ENCODE measurements at regions not wholly inside any gene's neighbourhood (a gene's known extent, or its start where the extent isn't known, plus 50 kb on each side); places are given as distances from the start of the nearest gene placed in this dataset.

DNA sequence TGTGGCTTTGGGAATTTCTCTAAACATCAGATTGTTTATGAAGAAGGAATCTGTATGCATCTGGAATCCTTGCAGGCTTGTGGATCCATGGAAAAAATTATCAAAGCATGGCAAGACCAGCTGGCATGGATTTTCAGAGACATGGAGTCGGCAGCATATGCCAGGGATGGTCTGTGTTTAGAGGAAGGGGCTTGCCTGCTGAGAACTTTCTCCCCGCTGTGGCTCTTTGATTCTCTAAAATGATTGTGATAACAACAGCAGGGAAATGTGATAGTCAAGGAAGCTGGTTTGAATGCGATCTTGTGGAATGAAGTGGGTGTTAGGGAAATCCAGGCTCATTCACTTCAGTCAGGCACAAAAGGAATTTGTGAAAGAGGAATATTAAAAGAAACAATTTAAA lies 245.7 kb upstream of the THRB start:
- Histone ChIP-seq H3K4me1 (ENCODE audit: insufficient read depth, low read length) (peaks cover 10% of the 10 kb centered on the region; the same call in 1 of the 2 replicates), H3K4me3 (ENCODE audit: low read length) (no peak overlapping the region), H3K36me3 (ENCODE audit: insufficient read depth, low read depth, low read length) (no peaks in the 10 kb centered on the region), H3K27me3 (ENCODE audit: insufficient read depth, low read length) (no peaks in the 10 kb centered on the region), H3K9me3 (ENCODE audit: insufficient read depth, low read depth, low read length) (no peaks in the 10 kb centered on the region), H3K9ac (ENCODE audit: low read depth, low read length) (no peak overlapping the region), H3K27ac (ENCODE audit: low read length) (no peak overlapping the region)

GRCh38 chr3:24741506-24741905 lies 246.9 kb upstream of the THRB start:
- H3K36me3 ChIP-seq (ENCODE audit: insufficient read depth, low read depth, low read length), result no peaks in the 10 kb centered on the region
- no peaks in the 10 kb centered on the region for H3K27me3 ChIP-seq (ENCODE audit: insufficient read depth, low read length)
- no peak overlapping the region for H3K4me3 ChIP-seq (ENCODE audit: low read length)
- H3K9me3 ChIP-seq (ENCODE audit: insufficient read depth, low read depth, low read length), result no peaks in the 10 kb centered on the region
- H3K4me1 ChIP-seq (ENCODE audit: insufficient read depth, low read length), result peaks cover 10% of the 10 kb centered on the region; the same call in 1 of the 2 replicates
- no peak overlapping the region for H3K9ac ChIP-seq (ENCODE audit: low read depth, low read length)
- no peak overlapping the region for H3K27ac ChIP-seq (ENCODE audit: low read length)

DNA sequence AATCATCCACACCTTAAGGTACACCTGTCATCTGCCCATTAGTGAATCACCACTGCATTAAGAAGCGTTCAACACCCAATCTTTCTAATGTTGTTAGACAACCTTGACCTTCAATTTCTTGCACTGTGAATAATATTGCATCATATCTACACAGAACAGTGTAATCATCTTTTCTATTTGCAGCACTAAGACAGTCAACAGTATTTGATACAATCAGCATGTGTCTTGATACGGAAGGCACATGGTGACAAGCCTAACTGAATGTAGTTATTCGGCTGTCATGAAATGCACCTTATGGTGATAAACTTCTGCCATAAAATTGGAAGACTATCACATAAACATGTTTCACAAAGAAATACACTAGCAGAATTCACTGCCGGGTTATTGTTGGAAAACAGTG lies 253.9 kb upstream of the THRB start:
- no peak overlapping the region for H3K27ac ChIP-seq (ENCODE audit: low read length)
- no peaks in the 10 kb centered on the region for H3K4me1 ChIP-seq (ENCODE audit: insufficient read depth, low read length)
- H3K9me3 ChIP-seq (ENCODE audit: insufficient read depth, low read depth, low read length), result no peaks in the 10 kb centered on the region
- no peak overlapping the region for H3K9ac ChIP-seq (ENCODE audit: low read depth, low read length)
- H3K36me3 ChIP-seq (ENCODE audit: insufficient read depth, low read depth, low read length), result no peaks in the 10 kb centered on the region
- no peaks in the 10 kb centered on the region for H3K27me3 ChIP-seq (ENCODE audit: insufficient read depth, low read length)
- no peak overlapping the region for H3K4me3 ChIP-seq (ENCODE audit: low read length)

- no peak overlapping the region for H3K27ac ChIP-seq (ENCODE audit: low read length)
- no peaks in the 10 kb centered on the region for H3K27me3 ChIP-seq (ENCODE audit: insufficient read depth, low read length)
- H3K4me1 ChIP-seq (ENCODE audit: insufficient read depth, low read length), result no peaks in the 10 kb centered on the region
- H3K9me3 ChIP-seq (ENCODE audit: insufficient read depth, low read depth, low read length), result no peaks in the 10 kb centered on the region
- no peaks in the 10 kb centered on the region for H3K36me3 ChIP-seq (ENCODE audit: insufficient read depth, low read depth, low read length)
- no peak overlapping the region for H3K9ac ChIP-seq (ENCODE audit: low read depth, low read length)
- no peak overlapping the region for H3K4me3 ChIP-seq (ENCODE audit: low read length)
Observed at GRCh38 chr3:24751020-24751419, 256.4 kb upstream of the THRB start.

GRCh38 chr3:24756101-24756888 lies 261.6 kb upstream of the THRB start:
- Histone ChIP-seq H3K27me3 (ENCODE audit: insufficient read depth, low read length) (no peaks in the 10 kb centered on the region), H3K27ac (ENCODE audit: low read length) (no peak overlapping the region), H3K4me1 (ENCODE audit: insufficient read depth, low read length) (no peaks in the 10 kb centered on the region), H3K36me3 (ENCODE audit: insufficient read depth, low read depth, low read length) (no peaks in the 10 kb centered on the region), H3K4me3 (ENCODE audit: low read length) (no peak overlapping the region), H3K9me3 (ENCODE audit: insufficient read depth, low read depth, low read length) (no peaks in the 10 kb centered on the region), H3K9ac (ENCODE audit: low read depth, low read length) (no peak overlapping the region)

DNA sequence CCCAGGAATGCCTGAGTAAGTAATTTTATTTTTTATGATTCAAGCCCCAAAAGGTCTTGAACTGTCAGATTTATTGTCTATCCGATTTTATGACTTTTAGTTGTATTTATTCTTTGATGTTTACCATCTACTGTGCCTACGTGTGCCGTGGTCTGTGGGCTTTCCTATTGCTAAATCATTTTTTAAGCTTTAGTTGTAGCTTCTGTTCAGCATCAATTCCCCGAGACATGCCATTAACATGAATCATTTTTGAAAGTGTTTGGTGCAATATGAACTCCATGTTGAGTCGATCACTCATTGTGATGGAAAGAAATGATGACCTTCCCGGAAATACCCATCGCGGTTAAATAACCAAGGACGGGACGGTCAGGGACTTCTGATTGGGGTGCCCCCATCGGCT lies 268.7 kb upstream of the THRB start:
- Histone ChIP-seq H3K27ac (ENCODE audit: low read length) (no peak overlapping the region), H3K4me3 (ENCODE audit: low read length) (no peak overlapping the region), H3K27me3 (ENCODE audit: insufficient read depth, low read length) (no peaks in the 10 kb centered on the region), H3K9me3 (ENCODE audit: insufficient read depth, low read depth, low read length) (no peaks in the 10 kb centered on the region), H3K4me1 (ENCODE audit: insufficient read depth, low read length) (no peaks in the 10 kb centered on the region), H3K9ac (ENCODE audit: low read depth, low read length) (no peak overlapping the region), H3K36me3 (ENCODE audit: insufficient read depth, low read depth, low read length) (no peaks in the 10 kb centered on the region)

DNA sequence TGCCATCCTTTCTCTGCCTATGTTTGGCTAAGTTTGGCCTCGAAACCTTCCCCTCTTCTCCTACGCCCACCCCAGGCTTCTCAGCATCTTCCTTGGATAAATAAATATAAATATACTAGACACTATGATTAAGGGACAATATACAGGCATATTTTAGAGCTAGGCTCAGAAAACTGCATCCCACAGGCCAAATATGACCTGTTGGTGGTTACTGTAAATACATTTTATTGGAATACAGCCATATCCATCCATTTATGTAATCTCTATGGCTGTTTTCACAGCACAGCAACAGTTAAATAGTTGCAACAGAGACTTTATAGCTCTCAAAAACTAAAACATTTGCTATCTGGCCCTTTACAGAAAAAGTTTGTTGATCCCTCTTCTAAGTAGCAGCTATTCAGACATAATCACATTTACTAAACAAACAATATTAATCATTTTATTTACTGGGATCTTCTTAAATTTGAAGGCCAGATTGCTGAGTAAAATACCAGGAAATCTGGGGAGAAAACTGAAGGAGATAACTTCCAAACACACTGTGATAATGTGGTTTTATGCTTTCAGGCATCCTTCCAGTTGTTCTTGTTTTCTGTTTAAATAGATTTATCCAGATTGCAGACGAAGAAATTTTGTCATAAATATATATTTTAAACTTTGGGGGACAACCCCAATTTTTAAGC lies 269.7 kb upstream of the THRB start:
- no peaks in the 10 kb centered on the region for H3K9me3 ChIP-seq (ENCODE audit: insufficient read depth, low read depth, low read length)
- no peaks in the 10 kb centered on the region for H3K36me3 ChIP-seq (ENCODE audit: insufficient read depth, low read depth, low read length)
- H3K4me3 ChIP-seq (ENCODE audit: low read length), result no peak overlapping the region
- H3K9ac ChIP-seq (ENCODE audit: low read depth, low read length), result no peak overlapping the region
- no peak overlapping the region for H3K27ac ChIP-seq (ENCODE audit: low read length)
- no peaks in the 10 kb centered on the region for H3K27me3 ChIP-seq (ENCODE audit: insufficient read depth, low read length)
- H3K4me1 ChIP-seq (ENCODE audit: insufficient read depth, low read length), result no peaks in the 10 kb centered on the region

DNA sequence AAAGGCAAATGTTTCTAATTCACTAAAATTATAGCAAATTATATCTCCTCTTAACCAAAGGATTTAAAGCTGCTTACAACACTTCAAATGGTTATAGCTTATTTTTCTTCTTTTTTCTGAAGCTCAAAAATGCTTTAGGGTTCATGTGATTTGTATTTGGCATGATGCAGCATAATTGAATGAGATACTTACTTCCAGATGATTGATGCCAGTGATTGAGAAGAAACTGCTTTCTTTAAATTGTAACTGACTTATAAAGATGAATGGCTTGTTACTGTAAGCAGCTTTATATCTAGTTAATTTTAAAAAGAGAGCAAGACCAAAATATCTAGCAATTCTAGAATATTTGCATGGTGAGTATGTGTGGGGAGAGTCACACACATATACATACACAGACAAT lies 270.7 kb upstream of the THRB start:
- Histone ChIP-seq H3K4me3 (ENCODE audit: low read length) (no peak overlapping the region), H3K27ac (ENCODE audit: low read length) (no peak overlapping the region), H3K36me3 (ENCODE audit: insufficient read depth, low read depth, low read length) (no peaks in the 10 kb centered on the region), H3K4me1 (ENCODE audit: insufficient read depth, low read length) (no peaks in the 10 kb centered on the region), H3K9ac (ENCODE audit: low read depth, low read length) (no peak overlapping the region), H3K27me3 (ENCODE audit: insufficient read depth, low read length) (no peaks in the 10 kb centered on the region), H3K9me3 (ENCODE audit: insufficient read depth, low read depth, low read length) (no peaks in the 10 kb centered on the region)

DNA sequence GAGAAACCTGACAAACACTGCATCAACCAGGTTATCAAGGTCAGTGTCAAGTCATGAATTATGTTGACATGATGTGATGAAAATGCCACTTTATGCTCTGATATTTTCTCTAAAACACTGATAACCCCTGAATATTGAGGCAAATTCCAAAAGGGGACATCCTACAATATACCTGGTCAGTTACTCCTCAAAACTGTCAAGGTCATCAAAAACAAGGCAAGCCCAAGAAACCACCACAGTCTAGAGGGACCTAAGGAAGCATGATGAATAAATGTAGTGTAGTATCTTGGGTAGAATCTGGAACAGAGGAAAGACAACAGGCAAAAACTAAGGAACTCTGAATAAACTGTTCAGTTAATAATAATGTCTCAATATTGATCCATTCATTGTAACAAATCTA lies 275.3 kb upstream of the THRB start:
- Histone ChIP-seq H3K4me1 (ENCODE audit: insufficient read depth, low read length) (no peaks in the 10 kb centered on the region), H3K9me3 (ENCODE audit: insufficient read depth, low read depth, low read length) (no peaks in the 10 kb centered on the region), H3K27me3 (ENCODE audit: insufficient read depth, low read length) (no peaks in the 10 kb centered on the region), H3K27ac (ENCODE audit: low read length) (no peak overlapping the region), H3K36me3 (ENCODE audit: insufficient read depth, low read depth, low read length) (no peaks in the 10 kb centered on the region), H3K4me3 (ENCODE audit: low read length) (no peak overlapping the region), H3K9ac (ENCODE audit: low read depth, low read length) (no peak overlapping the region)

- no peaks in the 10 kb centered on the region for H3K4me1 ChIP-seq (ENCODE audit: insufficient read depth, low read length)
- H3K4me3 ChIP-seq (ENCODE audit: low read length), result no peak overlapping the region
- no peaks in the 10 kb centered on the region for H3K36me3 ChIP-seq (ENCODE audit: insufficient read depth, low read depth, low read length)
- no peaks in the 10 kb centered on the region for H3K27me3 ChIP-seq (ENCODE audit: insufficient read depth, low read length)
- H3K9ac ChIP-seq (ENCODE audit: low read depth, low read length), result no peak overlapping the region
- H3K9me3 ChIP-seq (ENCODE audit: insufficient read depth, low read depth, low read length), result no peaks in the 10 kb centered on the region; the same call in 1 of the 2 replicates
- H3K27ac ChIP-seq (ENCODE audit: low read length), result no peak overlapping the region
Observed at GRCh38 chr3:24773798-24774197, 279.1 kb upstream of the THRB start.

- peaks cover 30% of the 10 kb centered on the region for H3K9me3 ChIP-seq (ENCODE audit: insufficient read depth, low read depth, low read length)
- no peaks in the 10 kb centered on the region for H3K36me3 ChIP-seq (ENCODE audit: insufficient read depth, low read depth, low read length)
- no peak overlapping the region for H3K9ac ChIP-seq (ENCODE audit: low read depth, low read length)
- no peak overlapping the region for H3K27ac ChIP-seq (ENCODE audit: low read length)
- H3K27me3 ChIP-seq (ENCODE audit: insufficient read depth, low read length), result no peaks in the 10 kb centered on the region
- H3K4me3 ChIP-seq (ENCODE audit: low read length), result no peak overlapping the region
- no peaks in the 10 kb centered on the region for H3K4me1 ChIP-seq (ENCODE audit: insufficient read depth, low read length)
Observed at GRCh38 chr3:24780991-24781390, 286.3 kb upstream of the THRB start.

DNA sequence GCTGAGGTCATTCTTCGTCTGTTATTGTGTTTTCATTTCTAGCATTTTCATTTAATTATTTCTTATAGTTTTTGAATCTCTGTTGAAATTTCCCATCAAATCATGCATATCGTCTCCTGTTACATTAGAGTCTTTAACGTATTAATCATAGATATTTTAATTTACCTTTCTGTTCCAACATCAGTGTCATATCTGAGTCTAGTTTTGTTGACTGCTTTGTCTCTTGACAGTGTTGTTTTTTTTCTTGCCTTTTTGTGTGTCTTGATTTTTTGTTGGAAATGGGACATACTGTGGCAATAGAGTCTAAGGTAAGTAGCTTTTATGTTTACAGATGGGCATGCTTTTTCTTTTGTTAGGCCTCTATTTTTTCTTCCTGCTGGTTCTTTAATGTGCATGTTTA lies 286.8 kb upstream of the THRB start:
- Histone ChIP-seq H3K27me3 (ENCODE audit: insufficient read depth, low read length) (no peaks in the 10 kb centered on the region), H3K36me3 (ENCODE audit: insufficient read depth, low read depth, low read length) (no peaks in the 10 kb centered on the region), H3K4me3 (ENCODE audit: low read length) (no peak overlapping the region), H3K4me1 (ENCODE audit: insufficient read depth, low read length) (no peaks in the 10 kb centered on the region), H3K9ac (ENCODE audit: low read depth, low read length) (no peak overlapping the region), H3K27ac (ENCODE audit: low read length) (no peak overlapping the region), H3K9me3 (ENCODE audit: insufficient read depth, low read depth, low read length) (peaks cover 30% of the 10 kb centered on the region)
